Caco-2 (cell line): ENCODE measurements at regions not wholly inside any gene's neighbourhood (a gene's known extent, or its start where the extent isn't known, plus 50 kb on each side); places are given as distances from the start of the nearest gene placed in this dataset.

Source experiments
- BruUV-seq: library from RNA; stranded (reverse); fragments of 400-500 nt; replicated peaks from 2 replicates; lab custom pipeline; 2021; lab: Mats Ljungman, UMichigan
- CTCF ChIA-PET: fragments of 300-600 bp; sonication (Branson Sonifier 250); formaldehyde crosslinking; loops from one replicate; lab custom pipeline; 2022; ENCODE audit warnings: antibody characterized with exemption; lab: Charles Lee
- POLR2A ChIA-PET: fragments of 300-600 bp; sonication (Branson Sonifier 250); formaldehyde crosslinking; loops from one replicate; lab custom pipeline; 2022; ENCODE audit warnings: antibody characterized with exemption; lab: Charles Lee
- DNase-seq, 2 experiments: peaks; one replicate each; pipeline versions ENCODE4 v3.0.0 to v3.0.0-alpha.2; 2020 to 2022
- H3K27me3 ChIP-seq: replicated peaks from 2 replicates; pipeline ENCODE4 v1.6.0; 2011; ENCODE audit warnings: low read length; ENCODE audit not compliant: control insufficient read depth, insufficient read depth
- H3K36me3 ChIP-seq: 2 replicates; pipeline ENCODE4 v1.5.1; 2011; ENCODE audit warnings: low read length; ENCODE audit not compliant: control insufficient read depth, insufficient read depth
- H3K4me1 ChIP-seq: fragments of 250-450 bp; sonication (Bioruptor Pico); 2 replicates; pipeline ENCODE4 v1.5.1; 2020; ENCODE audit warnings: mild to moderate bottlenecking
- H3K4me3 ChIP-seq: 2 replicates; pipeline ENCODE4 v1.5.1; 2011; ENCODE audit warnings: low read depth, mild to moderate bottlenecking, control low read depth, low read length
- H3K9me3 ChIP-seq: fragments of 250-450 bp; sonication (Bioruptor Pico); 2 replicates; pipeline ENCODE4 v1.5.1; 2020; ENCODE audit warnings: mild to moderate bottlenecking, moderate library complexity
- H3K27ac Mint-ChIP-seq: one replicate; pipeline ENCODE4 v1.8.0; 2022; ENCODE audit warnings: mixed read lengths; ENCODE audit not compliant: unreplicated experiment
- H3K27me3 Mint-ChIP-seq: one replicate; pipeline ENCODE4 v1.8.0; 2022; ENCODE audit warnings: mixed read lengths; ENCODE audit not compliant: insufficient read depth, unreplicated experiment
- H3K36me3 Mint-ChIP-seq: one replicate; pipeline ENCODE4 v1.8.0; 2022; ENCODE audit warnings: mild to moderate bottlenecking, mixed read lengths; ENCODE audit not compliant: insufficient read depth, unreplicated experiment
- H3K4me1 Mint-ChIP-seq: one replicate; pipeline ENCODE4 v1.8.0; 2022; ENCODE audit warnings: low read depth, mixed read lengths; ENCODE audit not compliant: unreplicated experiment
- H3K4me3 Mint-ChIP-seq: one replicate; pipeline ENCODE4 v1.8.0; 2022; ENCODE audit warnings: mild to moderate bottlenecking, moderate library complexity, mixed read lengths; ENCODE audit not compliant: unreplicated experiment
- H3K9me3 Mint-ChIP-seq: one replicate; pipeline ENCODE4 v1.8.0; 2022; ENCODE audit warnings: mixed read lengths; ENCODE audit not compliant: unreplicated experiment
- intact Hi-C: fragments of 100-400 bp; cut with micrococcal nuclease; formaldehyde crosslinking; loops from one replicate; pipeline ENCODE4 v1.10.0; 2022; ENCODE audit not compliant: unreplicated experiment
- TF ChIP-seq, protein P1 (sequence below), 2 experiments: fragments of 200-600 bp in 1 of 2; IDR thresholded peaks; 1 replicate in 1 of 2; 2 replicates in 1 of 2; pipeline versions ENCODE4 v1.5.1 to v1.8.0; 2011 to 2022; ENCODE audit warnings: antibody characterized with exemption in 1 of 2, control low read depth in 1 of 2, inconsistent platforms in 1 of 2, low read depth in 1 of 2, low read length in 1 of 2, mild to moderate bottlenecking in 1 of 2, moderate library complexity in 1 of 2; ENCODE audit not compliant: insufficient read depth in 1 of 2, severe bottlenecking in 1 of 2, unreplicated experiment in 1 of 2

DNA sequence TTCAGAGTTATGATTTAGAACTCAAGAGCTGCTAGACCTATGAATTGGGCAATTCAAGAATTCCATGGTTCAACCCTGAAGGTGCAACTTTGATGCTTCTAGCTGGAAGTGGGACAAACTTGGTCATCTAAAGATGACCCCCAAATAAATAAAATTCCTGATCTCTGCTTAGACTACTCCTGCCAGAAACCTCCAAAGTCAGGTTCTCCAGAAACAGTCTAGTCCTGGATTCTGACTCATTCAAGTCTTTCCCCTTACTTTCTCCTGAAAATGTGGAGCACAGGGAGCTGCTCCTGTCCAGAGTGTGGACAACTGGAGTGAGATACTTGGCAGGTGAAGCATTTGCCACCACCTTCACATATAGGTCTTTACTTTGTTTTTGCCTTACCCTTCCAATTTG, 557.7 kb upstream of the TNP1 start:
- Histone ChIP-seq H3K27me3 (no peaks in the 10 kb centered on the region; the same call in 1 of the 2 replicates), H3K4me3 (no peak overlapping the region), H3K36me3 (no peaks in the 10 kb centered on the region), H3K9me3 (no peaks in the 10 kb centered on the region; the same call in 1 of the 2 replicates), H3K4me1 (no peaks in the 10 kb centered on the region)
- Mint-ChIP-seq H3K36me3 (no peaks in the 10 kb centered on the region), H3K27ac (no peak overlapping the region), H3K27me3 (peaks cover 23% of the 10 kb centered on the region), H3K9me3 (no peaks in the 10 kb centered on the region), H3K4me3 (no peak overlapping the region), H3K4me1 (no peaks in the 10 kb centered on the region)
- TF ChIP-seq, protein P1, sequence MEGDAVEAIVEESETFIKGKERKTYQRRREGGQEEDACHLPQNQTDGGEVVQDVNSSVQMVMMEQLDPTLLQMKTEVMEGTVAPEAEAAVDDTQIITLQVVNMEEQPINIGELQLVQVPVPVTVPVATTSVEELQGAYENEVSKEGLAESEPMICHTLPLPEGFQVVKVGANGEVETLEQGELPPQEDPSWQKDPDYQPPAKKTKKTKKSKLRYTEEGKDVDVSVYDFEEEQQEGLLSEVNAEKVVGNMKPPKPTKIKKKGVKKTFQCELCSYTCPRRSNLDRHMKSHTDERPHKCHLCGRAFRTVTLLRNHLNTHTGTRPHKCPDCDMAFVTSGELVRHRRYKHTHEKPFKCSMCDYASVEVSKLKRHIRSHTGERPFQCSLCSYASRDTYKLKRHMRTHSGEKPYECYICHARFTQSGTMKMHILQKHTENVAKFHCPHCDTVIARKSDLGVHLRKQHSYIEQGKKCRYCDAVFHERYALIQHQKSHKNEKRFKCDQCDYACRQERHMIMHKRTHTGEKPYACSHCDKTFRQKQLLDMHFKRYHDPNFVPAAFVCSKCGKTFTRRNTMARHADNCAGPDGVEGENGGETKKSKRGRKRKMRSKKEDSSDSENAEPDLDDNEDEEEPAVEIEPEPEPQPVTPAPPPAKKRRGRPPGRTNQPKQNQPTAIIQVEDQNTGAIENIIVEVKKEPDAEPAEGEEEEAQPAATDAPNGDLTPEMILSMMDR (IDR thresholded peaks at IDR 0.05; ENCODE audit: insufficient read depth in 1 of 2, low read depth in 1 of 2, low read length in 1 of 2, severe bottlenecking in 1 of 2, unreplicated experiment in 1 of 2) = no peak
- no peak for DNase-seq
- ChIA-PET CTCF (no interaction called here), POLR2A (interaction anchor here (0.6 kb wide), 1 partner anchor 94 kb away, joined by 5 read pairs; no protein-coding TSS in a partner anchor)
- intact Hi-C loops = no loop called here
- BruUV-seq = no TSS peak

DNA sequence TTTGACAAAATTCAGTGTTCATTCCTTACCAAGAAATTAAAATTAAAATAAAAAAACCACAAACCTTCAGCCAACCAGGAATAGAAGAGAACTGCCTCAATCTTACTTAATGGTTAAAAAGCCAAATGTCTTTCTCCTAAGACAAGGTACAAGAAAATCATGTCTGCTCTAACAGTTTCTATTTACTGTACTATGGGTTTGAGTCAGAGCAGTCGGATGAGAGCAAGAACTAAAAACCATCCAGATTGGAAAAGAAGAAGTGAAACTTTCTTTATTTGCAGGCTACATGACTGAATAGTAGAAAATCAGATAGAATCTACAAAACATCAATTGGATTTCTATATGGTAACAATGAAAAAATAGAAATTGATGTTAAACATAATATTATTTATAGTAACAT, 555.5 kb upstream of the TNP1 start:
- BruUV-seq = no TSS peak
- TF ChIP-seq, protein P1 (IDR thresholded peaks at IDR 0.05; ENCODE audit: insufficient read depth in 1 of 2, low read depth in 1 of 2, low read length in 1 of 2, severe bottlenecking in 1 of 2, unreplicated experiment in 1 of 2) = no peak
- no peak overlapping the region for H3K4me3 Mint-ChIP-seq

DNA sequence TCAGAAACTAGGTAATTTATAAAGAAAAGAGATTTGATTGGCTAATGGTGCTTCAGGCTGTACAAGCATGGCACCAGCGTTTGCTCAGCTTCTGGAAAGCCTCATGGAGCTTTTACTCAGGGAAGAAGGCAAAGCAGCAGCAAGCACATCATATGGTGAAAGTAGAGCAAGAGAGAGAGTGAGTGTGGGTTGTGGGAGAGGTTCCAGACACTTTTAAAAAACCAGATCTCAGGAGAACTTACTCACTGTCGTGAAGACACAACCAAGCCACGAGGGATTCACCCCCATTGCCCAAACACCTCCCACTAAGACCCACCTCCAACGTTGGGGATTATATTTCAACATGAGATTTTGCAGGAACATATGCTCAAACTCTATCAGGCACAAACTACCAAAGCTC, 554.6 kb upstream of the TNP1 start:
- H3K4me3 Mint-ChIP-seq = no peak overlapping the region
- intact Hi-C loops = no loop called here
- Histone ChIP-seq H3K36me3 (no peaks in the 10 kb centered on the region), H3K4me3 (no peak overlapping the region), H3K9me3 (no peaks in the 10 kb centered on the region; the same call in 1 of the 2 replicates), H3K4me1 (no peaks in the 10 kb centered on the region), H3K27me3 (no peaks in the 10 kb centered on the region; the same call in 1 of the 2 replicates)
- CTCF ChIA-PET = no interaction called here
- no peak for DNase-seq
- no TSS peak for BruUV-seq
- H3K27ac Mint-ChIP-seq = no peak overlapping the region
- POLR2A ChIA-PET = no interaction called here
- peaks cover 26% of the 10 kb centered on the region for H3K27me3 Mint-ChIP-seq
- no peaks in the 10 kb centered on the region for H3K4me1 Mint-ChIP-seq
- TF ChIP-seq, protein P1 (IDR thresholded peaks at IDR 0.05; ENCODE audit: insufficient read depth in 1 of 2, low read depth in 1 of 2, low read length in 1 of 2, severe bottlenecking in 1 of 2, unreplicated experiment in 1 of 2) = no peak
- no peaks in the 10 kb centered on the region for H3K9me3 Mint-ChIP-seq
- no peaks in the 10 kb centered on the region for H3K36me3 Mint-ChIP-seq

More for the DNA sequence above, 555.5 kb upstream of the TNP1 start:
- Histone ChIP-seq H3K36me3 (no peaks in the 10 kb centered on the region), H3K9me3 (no peaks in the 10 kb centered on the region; the same call in 1 of the 2 replicates), H3K4me1 (no peaks in the 10 kb centered on the region), H3K27me3 (no peaks in the 10 kb centered on the region; the same call in 1 of the 2 replicates), H3K4me3 (no peak overlapping the region)
- Mint-ChIP-seq H3K9me3 (no peaks in the 10 kb centered on the region), H3K27ac (no peak overlapping the region), H3K27me3 (peaks cover 26% of the 10 kb centered on the region), H3K36me3 (no peaks in the 10 kb centered on the region), H3K4me1 (no peaks in the 10 kb centered on the region)
- ChIA-PET POLR2A (no interaction called here), CTCF (no interaction called here)
- intact Hi-C loops = no loop called here
- DNase-seq = no peak
